Mesodermal cell (in vitro differentiated cells): ENCODE measurements at regions not wholly inside any gene's neighbourhood (a gene's known extent, or its start where the extent isn't known, plus 50 kb on each side); places are given as distances from the start of the nearest gene placed in this dataset.

ENCODE experiments used
- H3K27ac ChIP-seq: 2 replicates; pipeline ENCODE4 v1.7.0; 2013; ENCODE audit warnings: mild to moderate bottlenecking, low read depth, low read length, moderate library complexity; ENCODE audit not compliant: severe bottlenecking
- H3K36me3 ChIP-seq: 2 replicates; pipeline ENCODE4 v1.7.1; 2013; ENCODE audit warnings: mild to moderate bottlenecking, low read length, moderate library complexity; ENCODE audit not compliant: control insufficient read depth, insufficient read depth
- H3K4me1 ChIP-seq: one replicate; pipeline ENCODE4 v1.7.1; 2013; ENCODE audit warnings: mild to moderate bottlenecking, low read length; ENCODE audit not compliant: insufficient read depth, control insufficient read depth, poor library complexity, severe bottlenecking
- H3K4me3 ChIP-seq: 2 replicates; pipeline ENCODE4 v1.7.0; 2013; ENCODE audit warnings: low read length, control low read depth, mild to moderate bottlenecking; ENCODE audit not compliant: insufficient read depth, poor library complexity, severe bottlenecking; ENCODE audit errors: extremely low read depth
- H3K9me3 ChIP-seq: 2 replicates; pipeline ENCODE4 v1.7.1; 2013; ENCODE audit warnings: mild to moderate bottlenecking, low read length, moderate library complexity; ENCODE audit not compliant: control insufficient read depth
- WGBS, 2 experiments: methylation state at CpG; one replicate each; pipeline ENCODE4 v1.1.5; 2013; ENCODE audit warnings: missing lambda C conversion rate in 2 of 2; ENCODE audit not compliant: insufficient coverage in 2 of 2; 5-methylcytosine and 5-hydroxymethylcytosine counted together

- H3K4me3 ChIP-seq, result no peak overlapping the region
- no peak overlapping the region for H3K27ac ChIP-seq
- no peaks in the 10 kb centered on the region for H3K9me3 ChIP-seq
- WGBS, 2 experiments, result 60 to 88% methylated on average over 1 of the region's 1 CpG
- H3K36me3 ChIP-seq, result no peaks in the 10 kb centered on the region
- H3K4me1 ChIP-seq, result peaks cover 17% of the 10 kb centered on the region
Observed at GRCh38 chr12:107241411-107241810, 148.1 kb upstream of the CRY1 start.

DNA sequence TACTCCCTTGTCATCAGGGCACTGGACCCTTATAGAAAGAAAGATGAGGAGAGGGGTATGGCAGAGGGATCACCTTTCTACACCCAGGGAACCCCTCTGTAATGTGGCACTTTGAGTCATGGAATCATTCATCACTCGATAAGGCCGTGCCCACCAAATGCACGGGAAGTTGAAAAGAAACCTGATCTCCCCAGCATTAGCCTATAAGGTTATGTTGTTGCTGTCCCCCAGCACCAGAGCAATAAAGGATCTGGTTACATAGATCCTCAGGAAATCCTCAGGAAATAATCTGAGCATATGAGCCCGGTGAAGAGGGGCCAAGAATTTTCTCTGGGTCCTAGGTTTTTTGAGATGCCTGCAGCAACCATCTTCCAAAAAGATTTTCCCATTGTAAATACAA, 148.8 kb upstream of the CRY1 start:
- Histone ChIP-seq H3K36me3 (no peaks in the 10 kb centered on the region), H3K9me3 (no peaks in the 10 kb centered on the region), H3K4me3 (no peak overlapping the region), H3K27ac (no peak overlapping the region), H3K4me1 (peaks cover 10% of the 10 kb centered on the region)
- 88% methylated on average over 3 of the region's 4 CpGs; no CpG with 5 or more reads in 1 of the 2 experiments for WGBS, 2 experiments

DNA sequence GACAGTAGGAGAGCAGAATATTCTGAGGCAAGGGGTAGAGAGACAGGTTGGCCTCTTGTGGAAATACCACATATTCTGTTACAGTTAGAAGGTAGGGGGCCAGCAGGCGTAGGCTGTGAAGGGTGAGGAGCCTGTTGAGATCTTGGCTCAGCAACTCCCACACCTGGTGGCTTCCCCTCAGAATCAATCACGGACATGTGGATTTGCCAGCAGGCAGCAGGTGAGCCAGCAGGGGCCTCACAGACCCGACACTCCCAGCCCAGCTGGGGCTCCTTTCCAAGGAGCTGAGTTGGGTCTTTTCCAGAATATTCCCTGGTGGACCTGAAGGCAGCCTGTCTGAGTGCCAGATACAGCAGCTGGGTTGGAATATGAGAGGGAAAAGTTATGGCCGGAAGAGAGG, 150.0 kb upstream of the CRY1 start:
- Histone ChIP-seq H3K9me3 (no peaks in the 10 kb centered on the region), H3K4me3 (no peak overlapping the region), H3K27ac (no peak overlapping the region), H3K36me3 (no peaks in the 10 kb centered on the region), H3K4me1 (no peaks in the 10 kb centered on the region)
- WGBS, 2 experiments, result 65 to 68% methylated on average over 3 of the region's 4 CpGs

DNA sequence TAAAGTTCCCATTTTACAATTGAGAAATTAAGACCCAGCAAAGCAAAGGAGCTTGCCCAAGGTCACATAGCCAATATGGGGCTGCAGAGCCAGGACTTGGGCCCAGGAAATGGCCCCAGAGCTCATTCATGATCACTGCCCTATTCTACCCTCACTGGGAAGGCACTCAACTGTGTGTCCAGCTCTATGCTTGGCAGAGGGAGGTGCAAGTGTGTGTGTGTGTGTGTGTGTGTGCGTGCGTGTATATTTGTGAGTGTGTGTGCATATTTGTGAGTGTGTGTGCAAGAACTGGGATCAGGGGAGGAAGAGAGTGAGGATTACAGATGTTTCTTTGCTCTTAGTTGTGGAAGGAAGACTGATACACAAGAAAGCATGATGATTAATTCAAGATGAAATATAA, 151.2 kb upstream of the CRY1 start:
- Histone ChIP-seq H3K9me3 (no peaks in the 10 kb centered on the region), H3K4me1 (no peaks in the 10 kb centered on the region), H3K4me3 (no peak overlapping the region), H3K27ac (no peak overlapping the region), H3K36me3 (no peaks in the 10 kb centered on the region)
- WGBS, 2 experiments, result 100% methylated on average over 2 of the region's 2 CpGs; no CpG with 5 or more reads in 1 of the 2 experiments

DNA sequence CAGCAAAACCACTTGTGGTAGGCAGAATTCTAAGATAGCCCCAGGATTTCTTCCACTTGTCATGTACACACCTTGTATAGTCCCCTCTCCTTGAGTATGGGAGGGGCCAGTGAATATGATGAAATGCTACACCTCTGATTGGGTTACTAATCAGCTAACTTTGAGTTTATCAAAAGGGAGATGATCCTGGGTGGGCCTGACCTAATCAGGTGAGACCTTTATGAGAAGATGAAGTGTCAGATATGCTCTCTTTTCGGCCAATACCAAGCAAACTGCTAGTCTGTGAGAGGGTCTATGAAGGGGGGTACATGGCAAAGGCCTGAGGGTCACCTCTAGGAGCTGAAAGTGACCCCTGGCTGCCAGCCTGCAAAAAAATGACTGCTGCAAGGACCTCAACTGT, 154.3 kb upstream of the CRY1 start:
- 100% methylated on average over 1 of the region's 1 CpG; no CpG with 5 or more reads in 1 of the 2 experiments for WGBS, 2 experiments
- Histone ChIP-seq H3K36me3 (no peaks in the 10 kb centered on the region), H3K27ac (no peak overlapping the region), H3K4me1 (no peaks in the 10 kb centered on the region), H3K9me3 (no peaks in the 10 kb centered on the region), H3K4me3 (no peak overlapping the region)

DNA sequence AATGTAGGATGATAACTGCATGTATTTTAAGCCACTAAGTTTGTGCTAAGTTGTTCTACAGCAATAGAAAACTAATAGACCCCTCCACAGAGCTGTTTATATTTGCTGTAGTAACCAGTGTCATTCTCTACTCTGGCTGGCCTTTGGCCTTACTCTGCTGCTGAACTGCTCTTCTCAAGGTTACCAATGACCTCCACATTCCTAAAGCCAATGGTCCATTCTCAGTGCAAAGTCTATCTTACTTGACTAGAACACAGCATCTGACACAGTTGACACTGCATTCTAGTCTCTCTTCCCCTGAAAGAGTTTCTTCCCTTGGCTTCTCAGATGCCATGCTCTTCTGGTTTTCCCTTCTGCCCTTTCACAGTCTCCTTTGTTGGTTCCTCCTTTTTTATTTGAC, 154.8 kb upstream of the CRY1 start:
- Histone ChIP-seq H3K36me3 (no peaks in the 10 kb centered on the region), H3K4me3 (no peak overlapping the region), H3K9me3 (no peaks in the 10 kb centered on the region), H3K27ac (no peak overlapping the region), H3K4me1 (no peaks in the 10 kb centered on the region)

DNA sequence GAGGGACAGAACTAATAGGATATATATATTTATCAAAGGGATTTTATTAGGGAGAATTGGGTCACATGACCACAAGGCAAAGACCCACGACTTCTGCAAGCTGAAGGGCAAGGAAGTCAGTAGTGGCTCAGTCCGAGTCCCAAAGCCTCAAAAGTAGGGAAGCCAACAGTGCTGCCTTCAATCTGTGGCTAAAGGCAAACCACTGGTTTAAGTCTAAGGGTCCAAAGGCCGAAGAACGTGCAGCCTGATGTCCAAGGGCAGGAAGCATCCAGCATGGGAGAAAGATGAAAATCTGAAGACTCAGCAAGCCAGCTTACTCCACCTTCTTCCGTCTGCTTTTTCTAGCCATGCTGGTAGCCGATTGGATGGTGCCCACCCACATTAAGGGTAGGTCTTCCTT, 157.9 kb upstream of the CRY1 start:
- no peak overlapping the region for H3K27ac ChIP-seq
- WGBS, 2 experiments, result 78 to 87% methylated on average over 6 of the region's 6 CpGs
- H3K36me3 ChIP-seq, result no peaks in the 10 kb centered on the region
- H3K4me1 ChIP-seq, result no peaks in the 10 kb centered on the region
- H3K4me3 ChIP-seq, result no peak overlapping the region
- no peaks in the 10 kb centered on the region for H3K9me3 ChIP-seq

DNA sequence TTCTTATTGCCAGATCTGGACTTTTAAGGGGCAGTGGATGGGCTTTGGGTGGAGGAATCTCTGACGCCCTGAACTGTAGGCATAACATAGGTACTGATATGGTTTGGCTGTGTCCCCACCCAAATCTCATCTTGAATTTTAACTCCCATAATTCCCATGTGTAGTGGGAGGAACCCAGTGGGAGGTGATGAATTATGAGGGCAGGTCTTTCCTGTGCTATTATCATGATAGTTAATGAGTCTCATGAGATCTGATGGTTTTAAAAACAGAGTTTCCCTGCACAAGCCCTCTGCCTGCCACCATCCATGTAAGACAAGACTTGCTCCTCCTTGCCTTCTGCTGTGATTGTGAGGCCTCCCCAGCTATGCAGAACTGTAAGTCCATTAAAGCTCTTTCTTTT, 160.0 kb upstream of the CRY1 start:
- no peak overlapping the region for H3K27ac ChIP-seq
- H3K9me3 ChIP-seq, result no peaks in the 10 kb centered on the region
- H3K36me3 ChIP-seq, result no peaks in the 10 kb centered on the region
- WGBS, 2 experiments, result no CpG with 5 or more reads among the region's 1 CpG
- H3K4me3 ChIP-seq, result no peak overlapping the region
- H3K4me1 ChIP-seq, result no peaks in the 10 kb centered on the region

GRCh38 chr12:107254258-107254856, 161.0 kb upstream of the CRY1 start:
- H3K4me3 ChIP-seq, result no peak overlapping the region
- no peaks in the 10 kb centered on the region for H3K36me3 ChIP-seq
- no peak overlapping the region for H3K27ac ChIP-seq
- no peaks in the 10 kb centered on the region for H3K4me1 ChIP-seq
- WGBS, 2 experiments, result 83 to 100% methylated on average over 3 of the region's 5 CpGs
- no peaks in the 10 kb centered on the region for H3K9me3 ChIP-seq

GRCh38 chr12:107258780-107259179, 165.4 kb upstream of the CRY1 start:
- no peaks in the 10 kb centered on the region for H3K9me3 ChIP-seq
- no peaks in the 10 kb centered on the region for H3K36me3 ChIP-seq
- no peaks in the 10 kb centered on the region for H3K4me1 ChIP-seq
- H3K4me3 ChIP-seq, result no peak overlapping the region
- no peak overlapping the region for H3K27ac ChIP-seq
- WGBS, 2 experiments, result 100% methylated on average over 1 of the region's 3 CpGs

- H3K36me3 ChIP-seq, result no peaks in the 10 kb centered on the region
- H3K4me1 ChIP-seq, result no peaks in the 10 kb centered on the region
- no peak overlapping the region for H3K27ac ChIP-seq
- H3K4me3 ChIP-seq, result no peak overlapping the region
- no peaks in the 10 kb centered on the region for H3K9me3 ChIP-seq
Observed at GRCh38 chr12:107263980-107264379, 170.6 kb upstream of the CRY1 start.
